ENCODE measurements at regions not wholly inside any gene's neighbourhood (a gene's known extent, or its start where the extent isn't known, plus 50 kb on each side); places are given as distances from the start of the nearest gene placed in this dataset.

GRCh38 chr14:26855077-26855753 is 257.4 kb upstream of the NOVA1 start:
- TF ChIP-seq CTCF (IDR thresholded peaks at IDR 0.05; ENCODE audit: low read depth, low read length, poor library complexity, severe bottlenecking) (no peak), EZH2phosphoT487 (IDR thresholded peaks at IDR 0.05; ENCODE audit: borderline replicate concordance, low read length) (no peak)

Measured in DOHH2 (cell line).